ENCODE measurements at regions not wholly inside any gene's neighbourhood (a gene's known extent, or its start where the extent isn't known, plus 50 kb on each side); places are given as distances from the start of the nearest gene placed in this dataset.

- no TSS peak for BruUV-seq (replicated peaks)
- DNase-seq (ENCODE audit: unreplicated experiment): no peak
- Mint-ChIP-seq H3K27me3 (ENCODE audit: insufficient read depth, unreplicated experiment) (no peaks in the 10 kb centered on the region), H3K36me3 (ENCODE audit: insufficient read depth, unreplicated experiment) (no peaks in the 10 kb centered on the region), H3K27ac (ENCODE audit: low read depth, unreplicated experiment) (no peak overlapping the region), H3K9me3 (ENCODE audit: unreplicated experiment) (no peaks in the 10 kb centered on the region), H3K4me3 (ENCODE audit: unreplicated experiment) (no peak overlapping the region), H3K4me1 (ENCODE audit: insufficient read depth, unreplicated experiment) (peaks cover 22% of the 10 kb centered on the region)
- ChIA-PET CTCF (no interaction called here), POLR2A (interaction anchor here (1.6 kb wide), 1 partner anchor 32 kb away, joined by 4 read pairs; no protein-coding TSS in a partner anchor)
- intact Hi-C loops (cut with micrococcal nuclease): no loop called here
- TF ChIP-seq CTCF (IDR thresholded peaks at IDR 0.05; ENCODE audit: unreplicated experiment): no peak
These were observed 72.2 kb upstream of the INSIG1 start for GRCh38 chr7:155225516-155225915.

GRCh38 chr7:155226261-155227003 lies 71.2 kb upstream of the INSIG1 start:
- POLR2A ChIA-PET: no interaction called here
- TF ChIP-seq CTCF (IDR thresholded peaks at IDR 0.05; ENCODE audit: unreplicated experiment): no peak
- Mint-ChIP-seq H3K4me1 (ENCODE audit: insufficient read depth, unreplicated experiment) (peaks cover 22% of the 10 kb centered on the region), H3K4me3 (ENCODE audit: unreplicated experiment) (no peak overlapping the region), H3K9me3 (ENCODE audit: unreplicated experiment) (no peaks in the 10 kb centered on the region), H3K27ac (ENCODE audit: low read depth, unreplicated experiment) (no peak overlapping the region), H3K27me3 (ENCODE audit: insufficient read depth, unreplicated experiment) (no peaks in the 10 kb centered on the region), H3K36me3 (ENCODE audit: insufficient read depth, unreplicated experiment) (no peaks in the 10 kb centered on the region)
- DNase-seq (ENCODE audit: unreplicated experiment): no peak
- BruUV-seq (replicated peaks): no TSS peak
- intact Hi-C loops (cut with micrococcal nuclease): no loop called here
- CTCF ChIA-PET: interaction anchor here (0.6 kb wide), 2 partner anchors 13 to 35 kb away, joined by 3 read pairs; no protein-coding TSS in a partner anchor

GRCh38 chr7:155227004-155227787 lies 70.5 kb upstream of the INSIG1 start:
- no peak for DNase-seq (ENCODE audit: unreplicated experiment)
- intact Hi-C loops (cut with micrococcal nuclease): no loop called here
- no TSS peak for BruUV-seq (replicated peaks)
- Mint-ChIP-seq H3K4me1 (ENCODE audit: insufficient read depth, unreplicated experiment) (peaks cover 22% of the 10 kb centered on the region), H3K27ac (ENCODE audit: low read depth, unreplicated experiment) (no peak overlapping the region), H3K4me3 (ENCODE audit: unreplicated experiment) (no peak overlapping the region), H3K36me3 (ENCODE audit: insufficient read depth, unreplicated experiment) (no peaks in the 10 kb centered on the region), H3K9me3 (ENCODE audit: unreplicated experiment) (no peaks in the 10 kb centered on the region), H3K27me3 (ENCODE audit: insufficient read depth, unreplicated experiment) (no peaks in the 10 kb centered on the region)
- ChIA-PET CTCF (interaction anchor here (0.6 kb wide), 1 partner anchor 12 kb away, joined by 3 read pairs; no protein-coding TSS in a partner anchor), POLR2A (interaction anchor here (0.7 kb wide), 1 partner anchor 415 kb away, joined by 3 read pairs; no protein-coding TSS in a partner anchor)
- no peak for TF ChIP-seq CTCF (IDR thresholded peaks at IDR 0.05; ENCODE audit: unreplicated experiment)

- Mint-ChIP-seq H3K27me3 (ENCODE audit: insufficient read depth, unreplicated experiment) (no peaks in the 10 kb centered on the region), H3K27ac (ENCODE audit: low read depth, unreplicated experiment) (no peak overlapping the region), H3K36me3 (ENCODE audit: insufficient read depth, unreplicated experiment) (no peaks in the 10 kb centered on the region), H3K9me3 (ENCODE audit: unreplicated experiment) (no peaks in the 10 kb centered on the region), H3K4me1 (ENCODE audit: insufficient read depth, unreplicated experiment) (peaks cover 22% of the 10 kb centered on the region), H3K4me3 (ENCODE audit: unreplicated experiment) (no peak overlapping the region)
- POLR2A ChIA-PET: interaction anchor here (0.7 kb wide), 1 partner anchor 416 kb away, joined by 3 read pairs; no protein-coding TSS in a partner anchor
- no peak for TF ChIP-seq CTCF (IDR thresholded peaks at IDR 0.05; ENCODE audit: unreplicated experiment)
- DNase-seq (ENCODE audit: unreplicated experiment): no peak
- no TSS peak for BruUV-seq (replicated peaks)
- intact Hi-C loops (cut with micrococcal nuclease): no loop called here
- CTCF ChIA-PET: no interaction called here
These were observed 69.8 kb upstream of the INSIG1 start for GRCh38 chr7:155227788-155228458.
